ENCODE measurements at regions not wholly inside any gene's neighbourhood (a gene's known extent, or its start where the extent isn't known, plus 50 kb on each side); places are given as distances from the start of the nearest gene placed in this dataset.

GRCh38 chrX:20412871-20413486 is 146.3 kb upstream of the RPS6KA3 start:
- no peaks in the 10 kb centered on the region for H3K4me1 ChIP-seq
- H3K9me3 ChIP-seq = no peaks in the 10 kb centered on the region
- no peak overlapping the region for H3K4me3 ChIP-seq
- DNase-seq = peak; percentile 13
- H3K36me3 ChIP-seq (ENCODE audit: low read depth, missing control alignments) = no peaks in the 10 kb centered on the region
- TF ChIP-seq CTCF (IDR thresholded peaks at IDR 0.05) (no peak), POLR2A (IDR thresholded peaks at IDR 0.05) (no peak)
- intact Hi-C loops (cut with DNase I; ENCODE audit: low total_unique reads) = no loop called here
- no peaks in the 10 kb centered on the region for H3K27me3 ChIP-seq
- no peak overlapping the region for H3K27ac ChIP-seq
- 77 to 85% methylated on average over 11 to 18 of the region's 18 CpGs for WGBS, 2 donors

- WGBS, 2 donors = 68 to 77% methylated on average over 2 of the region's 2 CpGs
- Histone ChIP-seq H3K27ac (no peak overlapping the region), H3K9me3 (no peaks in the 10 kb centered on the region), H3K4me1 (no peaks in the 10 kb centered on the region), H3K36me3 (ENCODE audit: low read depth, missing control alignments) (no peaks in the 10 kb centered on the region), H3K4me3 (no peak overlapping the region), H3K27me3 (no peaks in the 10 kb centered on the region)
- intact Hi-C loops (cut with DNase I; ENCODE audit: low total_unique reads) = no loop called here
- TF ChIP-seq POLR2A (IDR thresholded peaks at IDR 0.05) (no peak), CTCF (IDR thresholded peaks at IDR 0.05) (no peak)
- no peak for DNase-seq
These were observed 143.8 kb upstream of the RPS6KA3 start for GRCh38 chrX:20410540-20410939.

GRCh38 chrX:20409991-20410390 is 143.3 kb upstream of the RPS6KA3 start:
- DNase-seq = no peak
- Histone ChIP-seq H3K4me1 (no peaks in the 10 kb centered on the region), H3K9me3 (no peaks in the 10 kb centered on the region), H3K36me3 (ENCODE audit: low read depth, missing control alignments) (no peaks in the 10 kb centered on the region), H3K4me3 (no peak overlapping the region), H3K27ac (no peak overlapping the region), H3K27me3 (no peaks in the 10 kb centered on the region)
- intact Hi-C loops (cut with DNase I; ENCODE audit: low total_unique reads) = no loop called here
- TF ChIP-seq POLR2A (IDR thresholded peaks at IDR 0.05) (no peak), CTCF (IDR thresholded peaks at IDR 0.05) (no peak)
- WGBS, 2 donors = 90 to 92% methylated on average over 6 of the region's 6 CpGs

- intact Hi-C loops (cut with DNase I; ENCODE audit: low total_unique reads) = no loop called here
- WGBS, 2 donors = 50 to 63% methylated on average over 2 to 3 of the region's 3 CpGs
- TF ChIP-seq CTCF (IDR thresholded peaks at IDR 0.05) = no peak
- no peak for TF ChIP-seq POLR2A (IDR thresholded peaks at IDR 0.05)
These were observed 136.2 kb upstream of the RPS6KA3 start for GRCh38 chrX:20402956-20403355.

GRCh38 chrX:20399728-20400414 is 133.2 kb upstream of the RPS6KA3 start:
- Histone ChIP-seq H3K9me3 (no peaks in the 10 kb centered on the region), H3K4me3 (no peak overlapping the region), H3K27ac (no peak overlapping the region), H3K36me3 (ENCODE audit: low read depth, missing control alignments) (no peaks in the 10 kb centered on the region), H3K4me1 (no peaks in the 10 kb centered on the region), H3K27me3 (no peaks in the 10 kb centered on the region)
- 92 to 100% methylated on average over 2 of the region's 2 CpGs for WGBS, 2 donors
- no peak for DNase-seq
- no peak for TF ChIP-seq CTCF (IDR thresholded peaks at IDR 0.05)
- no peak for TF ChIP-seq POLR2A (IDR thresholded peaks at IDR 0.05)
- intact Hi-C loops (cut with DNase I; ENCODE audit: low total_unique reads) = no loop called here

More at GRCh38 chrX:20402956-20403355, 136.2 kb upstream of the RPS6KA3 start:
- Histone ChIP-seq H3K36me3 (ENCODE audit: low read depth, missing control alignments) (no peaks in the 10 kb centered on the region), H3K4me1 (no peaks in the 10 kb centered on the region), H3K9me3 (no peaks in the 10 kb centered on the region), H3K27ac (no peak overlapping the region), H3K27me3 (no peaks in the 10 kb centered on the region), H3K4me3 (no peak overlapping the region)
- DNase-seq = no peak
